C4-2B (cell line): ENCODE measurements at regions not wholly inside any gene's neighbourhood (a gene's known extent, or its start where the extent isn't known, plus 50 kb on each side); places are given as distances from the start of the nearest gene placed in this dataset.

Source experiments
- CTCF ChIP-seq: fragments of 450-650 bp; conservative IDR thresholded peaks from 2 replicates; pipeline ENCODE4 v1.5.1; 2017; ENCODE audit warnings: mild to moderate bottlenecking
- ZFX ChIP-seq: fragments of 450-650 bp; IDR thresholded peaks from 2 replicates; pipeline ENCODE4 v1.6.1; 2017

GRCh38 chr12:88638388-88638787 lies 58.1 kb upstream of the KITLG start:
- TF ChIP-seq CTCF (no peak), ZFX (no peak)
